ENCODE measurements at regions not wholly inside any gene's neighbourhood (a gene's known extent, or its start where the extent isn't known, plus 50 kb on each side); places are given as distances from the start of the nearest gene placed in this dataset.

GRCh38 chr15:95842576-95842975, 487.9 kb upstream of the NR2F2 start:
- no peaks in the 10 kb centered on the region for H3K36me3 ChIP-seq
- no peaks in the 10 kb centered on the region for H3K27me3 ChIP-seq
- H3K4me1 ChIP-seq, result no peaks in the 10 kb centered on the region
- TF ChIP-seq, protein P1, sequence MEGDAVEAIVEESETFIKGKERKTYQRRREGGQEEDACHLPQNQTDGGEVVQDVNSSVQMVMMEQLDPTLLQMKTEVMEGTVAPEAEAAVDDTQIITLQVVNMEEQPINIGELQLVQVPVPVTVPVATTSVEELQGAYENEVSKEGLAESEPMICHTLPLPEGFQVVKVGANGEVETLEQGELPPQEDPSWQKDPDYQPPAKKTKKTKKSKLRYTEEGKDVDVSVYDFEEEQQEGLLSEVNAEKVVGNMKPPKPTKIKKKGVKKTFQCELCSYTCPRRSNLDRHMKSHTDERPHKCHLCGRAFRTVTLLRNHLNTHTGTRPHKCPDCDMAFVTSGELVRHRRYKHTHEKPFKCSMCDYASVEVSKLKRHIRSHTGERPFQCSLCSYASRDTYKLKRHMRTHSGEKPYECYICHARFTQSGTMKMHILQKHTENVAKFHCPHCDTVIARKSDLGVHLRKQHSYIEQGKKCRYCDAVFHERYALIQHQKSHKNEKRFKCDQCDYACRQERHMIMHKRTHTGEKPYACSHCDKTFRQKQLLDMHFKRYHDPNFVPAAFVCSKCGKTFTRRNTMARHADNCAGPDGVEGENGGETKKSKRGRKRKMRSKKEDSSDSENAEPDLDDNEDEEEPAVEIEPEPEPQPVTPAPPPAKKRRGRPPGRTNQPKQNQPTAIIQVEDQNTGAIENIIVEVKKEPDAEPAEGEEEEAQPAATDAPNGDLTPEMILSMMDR (IDR thresholded peaks at IDR 0.05), result no peak
- ATAC-seq (no peak), DNase-seq (no peak)
- H3K4me3 ChIP-seq, result no peak overlapping the region
- intact Hi-C loops (cut with DNase I), result no loop called here
- H3K9me3 ChIP-seq, result no peaks in the 10 kb centered on the region
- H3K27ac ChIP-seq, result no peak overlapping the region

GRCh38 chr15:95843241-95843910, 487.1 kb upstream of the NR2F2 start:
- no peaks in the 10 kb centered on the region for H3K36me3 ChIP-seq
- ATAC-seq (no peak), DNase-seq (no peak)
- TF ChIP-seq, protein P1 (IDR thresholded peaks at IDR 0.05), result no peak
- no peaks in the 10 kb centered on the region for H3K27me3 ChIP-seq
- no peak overlapping the region for H3K27ac ChIP-seq
- H3K4me3 ChIP-seq, result no peak overlapping the region
- H3K9me3 ChIP-seq, result no peaks in the 10 kb centered on the region
- H3K4me1 ChIP-seq, result no peaks in the 10 kb centered on the region
- intact Hi-C loops (cut with DNase I), result no loop called here

- no peak overlapping the region for H3K27ac ChIP-seq
- ATAC-seq, result no peak
Observed at GRCh38 chr15:95845862-95846515, 484.5 kb upstream of the NR2F2 start.

DNA sequence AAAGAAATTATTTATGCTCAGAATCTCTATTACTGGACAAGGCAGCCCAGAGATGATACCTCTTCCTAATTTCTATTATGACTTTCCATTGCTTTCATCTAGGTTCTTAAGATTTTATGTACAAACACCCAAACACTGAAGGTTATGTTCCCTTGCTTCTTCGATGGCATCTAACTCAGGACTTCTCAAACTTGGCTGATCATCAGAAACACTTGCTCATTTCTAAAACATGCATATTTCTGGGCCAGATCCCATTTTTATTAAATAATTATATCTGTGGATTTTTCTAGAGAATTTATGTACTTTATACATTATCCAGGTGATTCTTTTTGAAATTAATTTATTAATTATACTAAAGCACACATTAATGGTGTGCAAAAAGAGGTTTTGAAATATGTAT, 482.4 kb upstream of the NR2F2 start:
- no peak overlapping the region for H3K4me3 ChIP-seq
- DNase-seq (no peak), ATAC-seq (no peak)
- no peaks in the 10 kb centered on the region for H3K27me3 ChIP-seq
- H3K27ac ChIP-seq, result no peak overlapping the region
- intact Hi-C loops (cut with DNase I), result no loop called here
- no peaks in the 10 kb centered on the region for H3K36me3 ChIP-seq
- no peaks in the 10 kb centered on the region for H3K4me1 ChIP-seq
- no peaks in the 10 kb centered on the region for H3K9me3 ChIP-seq
- TF ChIP-seq, protein P1 (IDR thresholded peaks at IDR 0.05), result no peak

More at GRCh38 chr15:95845862-95846515, 484.5 kb upstream of the NR2F2 start:
- intact Hi-C loops (cut with DNase I), result no loop called here
- H3K9me3 ChIP-seq, result no peaks in the 10 kb centered on the region
- TF ChIP-seq, protein P1 (IDR thresholded peaks at IDR 0.05), result no peak
- H3K27me3 ChIP-seq, result no peaks in the 10 kb centered on the region
- no peaks in the 10 kb centered on the region for H3K36me3 ChIP-seq
- no peak overlapping the region for H3K4me3 ChIP-seq
- no peak for DNase-seq
- no peaks in the 10 kb centered on the region for H3K4me1 ChIP-seq

GRCh38 chr15:95850837-95851236, 479.7 kb upstream of the NR2F2 start:
- TF ChIP-seq, protein P1 (IDR thresholded peaks at IDR 0.05), result no peak
- no peak overlapping the region for H3K27ac ChIP-seq
- no peaks in the 10 kb centered on the region for H3K36me3 ChIP-seq
- intact Hi-C loops (cut with DNase I), result no loop called here
- H3K4me1 ChIP-seq, result no peaks in the 10 kb centered on the region
- DNase-seq, result no peak
- no peak overlapping the region for H3K4me3 ChIP-seq
- H3K27me3 ChIP-seq, result no peaks in the 10 kb centered on the region
- H3K9me3 ChIP-seq, result no peaks in the 10 kb centered on the region
- ATAC-seq, result no peak
